T-helper 1 cell (primary cell): ENCODE measurements at regions not wholly inside any gene's neighbourhood (a gene's known extent, or its start where the extent isn't known, plus 50 kb on each side); places are given as distances from the start of the nearest gene placed in this dataset.

ENCODE experiments used
- DNase-seq, 5 donors: peaks; one replicate each; pipeline ENCODE4 v3.0.0-alpha.2; 2012 to 2020

DNA sequence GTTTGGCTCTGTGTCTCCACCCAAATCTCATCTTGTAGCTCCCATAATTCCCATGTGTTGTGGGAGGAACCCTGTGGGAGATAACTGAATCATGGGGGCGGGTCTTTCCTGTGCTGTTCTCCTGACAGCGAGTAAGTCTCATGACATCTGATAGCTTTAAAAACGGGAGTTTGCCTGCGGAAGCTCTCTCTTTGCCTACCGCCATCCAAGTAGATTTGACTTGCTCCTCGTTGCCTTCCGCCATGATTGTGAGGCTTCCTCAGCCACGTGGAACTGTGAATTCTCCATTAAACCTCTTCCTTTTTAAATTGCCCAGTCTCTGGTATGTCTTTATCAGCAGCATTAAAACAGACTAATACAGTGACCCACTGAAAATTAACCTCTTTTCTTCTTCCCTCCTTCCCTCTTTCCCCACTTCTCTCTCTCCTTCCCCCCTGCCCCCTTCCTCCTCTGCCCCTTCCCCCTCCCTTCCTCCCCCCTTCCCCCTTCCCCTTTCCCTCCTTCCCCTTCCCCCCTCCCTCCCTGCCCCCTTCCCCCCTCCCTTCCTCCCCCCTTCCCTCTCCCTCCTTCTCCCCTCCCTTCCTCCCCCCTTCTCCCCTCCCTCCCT is 818.8 kb downstream of the SLC4A3 start:
- DNase-seq: no peak

DNA sequence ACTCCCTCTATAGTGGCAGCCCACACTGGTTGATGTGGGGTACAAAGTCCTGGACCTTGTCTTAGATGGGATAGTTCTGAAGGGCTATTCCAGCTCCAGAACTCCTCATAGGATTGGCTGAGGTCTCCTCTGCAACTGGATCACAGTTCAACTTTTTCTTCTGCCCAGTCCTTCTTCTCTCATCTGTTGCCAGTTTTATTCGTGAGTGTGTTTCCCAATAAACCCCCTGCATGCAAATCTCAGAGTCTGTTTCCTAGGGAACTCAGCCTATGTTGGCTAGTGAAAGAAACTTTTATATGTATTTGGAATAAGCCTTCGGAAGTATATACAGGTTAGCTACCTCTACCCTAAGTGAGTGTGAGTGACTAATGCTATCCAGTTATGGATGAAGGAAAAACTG is 823.4 kb downstream of the SLC4A3 start:
- no peak for DNase-seq

DNA sequence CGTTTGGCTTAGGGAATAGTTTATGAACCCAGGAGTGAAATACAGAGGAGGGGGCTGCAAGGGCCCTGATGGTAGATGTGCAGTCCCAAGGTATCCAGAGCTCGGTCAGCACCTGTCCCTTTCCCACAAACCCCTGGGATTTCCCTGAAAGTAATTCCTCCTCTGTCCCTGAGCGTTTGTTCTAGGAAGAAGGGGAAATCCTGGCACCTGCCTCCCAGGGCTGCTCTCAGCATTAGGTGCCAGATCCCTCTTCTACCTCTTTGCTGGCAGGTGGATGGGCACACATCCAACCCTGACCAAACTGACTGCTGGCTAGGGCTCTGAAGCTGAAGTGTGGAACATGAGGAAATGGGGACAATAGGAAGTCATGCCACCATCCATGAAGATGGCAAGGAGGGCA is 824.0 kb downstream of the SLC4A3 start:
- DNase-seq: no peak

DNA sequence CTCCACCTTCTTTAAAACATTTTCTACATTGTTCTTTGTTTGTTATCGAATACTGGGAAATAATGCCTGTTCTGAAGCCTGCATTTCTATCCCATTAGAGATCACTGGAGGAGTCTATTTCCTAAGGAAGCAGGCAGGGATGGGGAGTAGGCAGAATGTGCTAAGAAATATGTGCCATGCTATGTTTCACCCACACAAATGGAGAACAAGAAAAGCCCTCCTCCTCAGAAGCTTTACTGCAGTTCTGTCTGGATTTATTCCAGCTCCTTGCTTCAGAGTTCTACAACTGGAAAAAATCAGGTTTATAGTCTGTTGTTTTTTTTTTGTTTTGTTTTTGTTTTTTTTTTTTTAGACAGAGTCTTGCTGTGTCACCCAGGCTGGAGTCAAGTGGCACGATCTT is 825.1 kb downstream of the SLC4A3 start:
- DNase-seq: no peak

DNA sequence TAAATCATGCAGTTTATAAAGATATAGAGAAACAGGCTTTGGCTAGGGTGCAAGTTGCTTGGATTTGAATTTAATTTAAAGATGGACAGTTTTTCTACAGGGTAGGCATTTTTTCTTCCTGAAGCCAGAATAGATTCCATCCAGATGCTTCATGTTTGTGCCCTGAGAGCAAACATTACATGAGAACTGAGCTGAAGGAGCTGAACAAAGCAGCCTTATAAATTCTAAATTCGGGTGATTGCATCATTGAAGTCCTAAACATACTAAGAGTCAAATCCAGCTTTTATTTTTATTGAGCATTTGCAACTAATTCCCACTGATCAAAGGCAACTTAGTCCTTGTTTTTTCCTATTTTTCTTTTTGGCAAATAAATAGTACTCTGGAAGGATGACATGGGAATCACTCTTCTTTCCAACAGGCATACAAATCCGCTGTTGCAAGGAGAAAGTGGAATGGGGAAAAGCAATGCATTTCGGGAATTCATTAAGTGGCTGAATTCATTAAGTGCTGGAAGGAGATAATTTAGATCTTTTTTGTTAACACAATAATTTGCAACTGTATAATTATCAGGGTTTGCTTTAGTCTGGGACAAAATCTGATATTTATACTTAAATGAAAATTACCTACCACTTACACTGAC is 828.0 kb downstream of the SLC4A3 start:
- DNase-seq: no peak

DNA sequence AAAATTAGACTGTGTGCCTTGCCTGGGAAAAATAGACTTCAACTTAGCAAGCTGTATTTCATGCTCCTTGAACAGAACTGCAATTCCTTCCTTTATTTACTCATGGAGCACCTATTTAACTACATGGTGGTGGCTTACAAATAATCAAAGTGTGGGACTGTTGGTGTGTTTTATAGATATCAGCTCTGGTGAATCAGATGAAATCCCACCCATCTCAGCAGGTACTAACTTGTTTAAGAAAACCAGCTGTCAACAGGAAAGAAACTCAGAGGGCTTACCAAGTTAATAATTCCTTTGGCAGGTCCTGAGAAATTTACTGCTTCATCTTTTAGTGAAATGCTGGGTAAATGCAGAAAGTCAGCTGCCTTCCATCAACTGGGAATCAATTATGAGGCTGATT is 830.6 kb downstream of the SLC4A3 start:
- DNase-seq: no peak

DNA sequence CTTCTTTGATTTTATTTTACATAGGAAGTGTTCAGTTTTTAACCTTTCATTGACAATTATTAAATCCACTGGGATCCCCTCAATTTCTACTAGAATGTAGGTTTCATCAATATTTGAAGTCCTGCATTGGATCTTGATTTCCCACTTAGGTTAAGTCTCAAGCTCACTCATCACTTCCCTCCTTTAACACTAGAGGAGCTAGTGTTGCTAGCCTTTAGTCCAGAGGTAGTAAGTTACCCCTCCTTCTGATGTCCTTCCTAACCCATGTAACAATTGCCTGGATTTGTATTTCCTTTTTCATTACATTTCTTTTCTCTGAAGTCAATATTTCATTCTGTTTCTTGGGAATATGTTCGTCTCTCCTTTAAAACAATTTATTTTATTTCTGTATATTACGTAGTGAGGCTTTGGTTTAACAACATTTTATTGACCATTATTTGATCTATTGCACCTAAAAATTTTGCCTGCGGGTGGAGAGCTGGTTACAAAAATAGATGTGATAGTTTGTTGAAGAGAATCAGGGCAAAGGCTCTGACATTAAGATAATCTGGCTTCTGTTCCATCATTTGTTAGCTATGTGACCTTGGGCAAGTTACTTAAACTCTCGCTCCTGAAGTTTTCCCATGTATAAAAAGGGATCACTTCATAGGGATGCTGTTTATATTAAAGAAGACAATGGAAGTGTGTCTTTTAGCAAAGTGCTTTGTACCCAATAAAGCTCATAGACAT is 833.0 kb downstream of the SLC4A3 start:
- no peak for DNase-seq

DNA sequence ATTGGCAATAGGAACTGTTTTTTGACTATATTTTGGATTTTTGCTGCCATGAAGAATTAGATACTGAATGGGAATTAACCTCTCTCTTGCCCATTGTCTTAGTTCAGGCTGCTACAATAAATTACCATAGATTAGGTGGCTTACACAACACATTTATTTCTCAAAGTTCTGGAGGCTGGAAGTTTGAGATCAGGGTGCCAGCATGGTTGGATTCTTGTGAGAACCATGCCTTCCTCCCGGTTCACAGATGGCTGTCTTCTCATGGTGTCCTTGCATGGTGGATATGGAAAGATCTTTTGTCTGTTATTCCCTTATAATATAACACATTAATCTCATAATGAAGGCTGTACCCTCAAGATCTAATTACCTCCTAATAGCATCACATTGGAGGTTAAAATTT is 836.4 kb downstream of the SLC4A3 start:
- DNase-seq: no peak

DNA sequence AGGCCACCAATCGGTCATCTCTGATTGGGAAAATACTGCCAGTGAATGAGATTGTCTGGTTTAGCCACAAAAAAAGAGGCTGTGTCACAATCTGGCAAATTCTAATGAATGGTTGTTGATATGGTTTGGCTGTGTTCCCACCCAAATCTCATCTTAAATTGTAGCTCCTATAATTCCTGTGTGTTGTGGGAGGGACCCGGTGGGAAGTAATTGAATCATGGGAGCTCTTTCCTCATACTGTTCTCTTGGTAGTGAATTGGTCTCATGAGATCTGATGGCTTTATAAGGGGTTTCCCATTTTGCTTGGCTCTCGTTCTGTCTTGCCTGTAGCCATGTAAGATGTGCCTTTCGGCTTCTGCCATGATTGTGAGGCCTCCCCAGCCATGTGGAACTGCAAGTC is 838.3 kb downstream of the SLC4A3 start:
- DNase-seq: no peak

DNA sequence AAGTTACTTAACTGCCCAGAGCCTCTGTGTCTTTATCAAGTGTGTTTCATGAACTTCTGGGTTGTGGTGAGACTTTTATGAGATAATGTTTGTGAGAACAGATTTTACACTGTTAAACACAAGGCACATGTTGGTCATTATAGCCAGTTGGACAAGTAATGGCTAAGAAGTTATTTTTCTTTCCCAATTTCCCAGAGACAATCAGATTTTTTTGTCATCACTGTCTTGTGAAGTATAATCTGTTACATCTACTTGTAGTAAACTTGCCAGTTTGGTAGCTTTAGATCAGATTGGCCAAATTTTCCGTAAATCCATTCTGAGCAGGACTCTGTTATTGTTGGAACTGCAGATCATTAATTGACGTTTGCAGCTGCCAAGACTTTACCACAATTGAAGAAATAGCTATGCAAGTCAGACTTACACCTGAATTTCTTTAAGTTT is 838.8 kb downstream of the SLC4A3 start:
- DNase-seq: no peak

DNA sequence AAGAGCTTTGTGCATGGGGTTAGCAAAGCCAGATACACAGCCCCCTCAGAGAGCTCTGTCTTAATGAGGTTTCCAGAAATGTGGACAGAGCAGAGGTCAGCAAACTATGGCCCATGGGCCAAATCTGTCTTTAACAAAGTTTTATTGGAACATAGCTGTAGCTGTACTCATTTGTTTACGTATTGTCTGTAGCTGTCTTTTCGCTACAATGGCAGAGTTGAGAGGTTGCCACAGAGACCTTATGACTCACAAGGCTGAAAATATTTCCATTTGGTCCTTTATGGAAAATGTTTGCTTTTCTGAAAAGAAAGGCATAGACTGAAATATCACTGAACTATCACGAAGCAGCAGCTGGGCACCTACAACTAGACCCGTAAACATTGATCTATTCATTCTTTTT is 841.8 kb downstream of the SLC4A3 start:
- DNase-seq: no peak

DNA sequence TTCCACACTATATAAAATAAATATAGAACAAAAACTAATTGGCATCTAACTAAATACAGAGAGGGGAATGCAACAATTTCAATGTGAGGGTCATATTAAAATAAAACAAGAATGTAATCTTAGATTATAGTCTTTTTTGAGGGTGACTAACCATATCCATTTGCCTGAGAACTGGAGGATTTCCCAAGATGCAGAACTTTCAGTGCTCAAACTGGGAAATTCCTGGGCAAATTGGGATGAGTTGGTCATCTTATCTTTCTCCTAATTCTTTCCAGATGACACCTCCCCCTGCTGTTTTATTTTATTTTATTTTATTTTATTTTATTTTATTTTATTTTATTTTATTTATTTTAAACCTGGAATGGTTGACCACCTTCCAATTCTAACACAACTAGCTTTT is 846.2 kb downstream of the SLC4A3 start:
- no peak for DNase-seq

DNA sequence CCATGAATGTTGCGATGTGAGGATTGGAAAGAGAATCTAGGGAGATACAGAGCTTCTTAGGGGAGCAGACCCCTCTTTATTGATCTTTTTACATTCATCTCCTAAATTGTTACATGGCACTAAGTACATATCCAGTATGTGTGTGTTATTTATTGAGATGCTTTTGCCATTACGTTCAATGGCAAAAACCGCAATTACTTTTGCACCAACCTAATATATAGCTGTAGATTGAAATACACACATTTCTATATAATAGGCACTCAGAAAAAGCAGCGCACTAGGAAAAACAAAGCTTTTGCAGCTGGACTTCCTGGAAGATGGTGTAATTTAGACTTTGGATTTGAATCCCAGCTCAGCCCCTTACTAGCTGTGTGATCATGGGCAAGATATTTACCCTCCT is 849.4 kb downstream of the SLC4A3 start:
- DNase-seq: no peak

DNA sequence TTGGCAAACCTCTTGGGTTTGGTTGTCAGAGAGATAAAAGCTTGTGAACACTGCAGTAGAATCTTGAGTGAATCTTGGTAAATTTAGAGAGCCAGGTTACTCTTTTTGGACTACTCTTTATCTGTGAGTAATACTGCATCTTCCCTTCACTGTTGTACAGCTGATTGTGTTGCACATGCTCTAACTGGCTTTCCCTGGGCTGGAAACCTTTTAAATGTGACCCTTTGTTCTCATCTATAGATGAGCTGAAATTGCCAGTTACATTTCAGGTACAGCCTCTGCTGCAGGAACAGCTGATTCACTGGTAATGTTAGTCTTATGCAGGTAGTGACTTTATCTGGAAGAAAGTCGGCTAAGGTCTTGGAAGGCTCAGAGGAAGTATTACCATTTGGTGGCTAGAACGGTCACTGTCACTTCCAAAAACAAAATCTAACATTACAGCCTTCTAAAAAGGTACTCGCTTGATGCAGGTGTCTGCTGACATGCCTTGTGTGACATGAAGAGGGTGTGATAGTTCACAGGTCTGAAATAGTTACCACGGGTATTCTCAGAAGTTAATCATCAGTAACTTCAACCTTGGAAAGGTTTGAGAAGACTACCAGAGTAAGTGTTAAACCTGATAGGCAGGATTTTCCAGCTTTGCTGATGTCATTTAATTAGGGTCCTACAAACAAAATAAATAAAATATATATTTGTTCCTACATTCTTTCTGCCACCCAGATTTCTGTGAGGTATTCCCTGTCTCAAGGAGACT is 851.1 kb downstream of the SLC4A3 start:
- DNase-seq: no peak

DNA sequence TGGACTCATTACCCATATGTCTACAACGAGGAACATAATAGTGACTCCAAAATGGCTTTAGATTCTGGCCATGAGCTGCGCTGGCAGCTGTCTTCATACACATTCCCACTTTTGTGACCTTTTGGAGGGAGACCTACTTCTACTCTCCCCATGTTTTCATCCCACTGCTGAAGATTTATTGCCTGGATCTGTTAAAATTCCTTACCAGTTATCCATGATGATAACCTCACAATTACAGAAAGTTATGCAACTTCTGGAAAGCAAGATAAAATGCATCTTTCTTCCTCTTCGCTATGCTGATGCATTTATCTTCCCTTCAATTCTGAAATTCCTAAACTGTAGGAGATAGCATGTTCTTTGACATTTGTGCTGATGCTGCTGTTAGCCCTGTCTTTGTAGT is 855.3 kb downstream of the SLC4A3 start:
- DNase-seq: no peak

DNA sequence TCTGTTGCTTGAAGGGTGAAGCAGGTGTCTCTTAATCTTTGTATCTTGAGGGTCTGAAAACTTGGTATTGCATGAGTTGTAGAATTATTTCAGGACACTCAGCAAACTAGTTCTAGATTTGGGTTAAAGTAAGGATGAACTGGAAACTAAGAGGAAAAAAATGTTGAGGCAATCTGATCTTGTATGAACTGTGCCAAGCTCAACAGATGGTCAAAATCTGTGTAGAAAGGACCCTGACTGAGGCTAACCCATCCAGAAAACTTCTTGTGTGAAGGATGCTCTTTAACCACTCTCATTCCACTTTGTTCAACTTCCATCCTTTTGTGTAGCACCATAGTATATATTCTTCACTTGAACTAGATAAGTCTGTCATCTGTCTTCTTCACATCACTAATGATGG is 861.7 kb downstream of the SLC4A3 start:
- DNase-seq: no peak

DNA sequence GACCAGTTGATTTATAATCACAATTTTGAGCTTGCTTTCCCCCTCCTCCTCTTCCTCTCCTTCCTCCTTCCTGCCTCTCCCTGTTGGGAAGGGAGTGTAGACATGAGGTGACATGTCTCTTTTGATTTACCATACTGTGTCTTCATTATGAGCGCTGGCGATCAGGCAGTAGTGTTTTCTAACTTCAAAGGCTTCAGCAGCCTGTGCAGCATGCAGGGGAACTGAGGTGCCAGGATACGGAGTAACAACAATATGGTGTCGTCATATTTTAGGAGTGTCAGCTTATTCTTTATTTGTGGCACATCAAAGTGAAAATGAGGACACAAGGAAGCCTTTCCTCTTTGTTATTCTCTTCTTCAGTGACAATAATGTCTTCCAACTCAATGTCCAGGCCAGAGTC is 864.2 kb downstream of the SLC4A3 start:
- DNase-seq: no peak

DNA sequence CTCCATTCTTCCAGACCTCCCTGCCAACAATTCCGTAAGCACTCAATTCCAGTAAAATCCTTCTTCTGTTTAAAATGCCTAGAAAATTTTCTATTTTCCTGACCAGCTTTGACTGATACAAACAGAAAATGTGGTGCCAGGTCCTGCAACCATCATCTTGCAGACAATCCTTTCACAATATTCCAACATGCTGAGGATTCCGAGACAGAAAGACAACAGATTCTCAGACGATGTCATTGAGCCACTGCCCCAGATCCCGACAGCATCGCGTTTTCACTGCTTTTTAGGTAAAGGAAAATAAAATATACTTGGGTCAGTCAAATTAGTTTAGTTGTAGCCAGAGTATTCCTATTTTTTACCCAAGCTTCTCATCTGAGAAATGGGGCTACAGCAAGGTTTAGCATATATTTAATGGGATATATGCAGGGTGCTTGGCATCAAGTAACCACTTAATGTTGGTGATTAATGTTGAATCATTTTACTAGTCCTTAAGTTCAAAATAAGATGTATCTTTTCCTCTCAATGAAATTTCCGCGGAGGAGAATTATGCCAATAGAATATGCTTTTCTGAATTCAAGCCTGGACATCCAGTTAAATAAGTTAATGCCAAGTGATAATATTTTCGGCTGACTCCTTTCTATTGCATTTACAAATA is 866.6 kb downstream of the SLC4A3 start:
- no peak for DNase-seq

DNA sequence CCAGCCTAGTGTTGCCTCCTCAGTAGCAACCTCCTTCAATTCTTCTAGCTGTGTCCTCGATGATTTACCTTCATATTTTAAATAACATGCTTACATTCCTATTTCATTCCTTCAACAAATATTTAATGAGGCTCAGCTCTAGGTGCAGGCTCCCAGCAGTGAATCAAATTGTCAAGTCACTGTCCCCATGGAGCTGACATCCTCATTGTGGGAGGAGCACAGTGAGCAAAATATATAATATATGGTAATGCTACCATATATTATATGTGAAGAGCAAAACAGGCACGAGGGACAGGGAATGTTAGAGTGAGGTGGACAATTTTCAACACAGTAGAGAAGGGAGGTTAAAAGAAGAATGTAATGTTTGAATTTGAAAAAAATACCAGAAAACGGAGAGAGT is 869.1 kb downstream of the SLC4A3 start:
- no peak for DNase-seq

DNA sequence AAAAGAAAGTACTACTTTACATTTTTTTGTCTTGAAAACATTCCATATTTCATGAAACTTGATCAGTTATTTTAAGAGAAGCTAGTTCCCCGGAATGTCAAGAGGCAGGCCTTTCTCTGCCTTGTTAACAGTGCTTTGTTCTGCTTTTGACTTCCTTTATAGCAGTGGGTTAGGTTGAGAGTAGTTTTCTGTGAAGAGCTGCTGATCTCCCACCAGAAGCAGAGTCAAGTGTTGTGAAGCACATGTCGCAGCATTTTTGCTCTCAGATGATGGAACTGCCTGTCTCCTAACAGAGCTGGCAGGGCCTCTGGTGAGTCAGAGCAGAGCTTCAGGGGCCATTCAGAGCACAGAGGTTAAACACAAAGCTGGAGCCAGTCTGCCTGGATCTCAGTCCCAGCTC is 871.8 kb downstream of the SLC4A3 start:
- DNase-seq: no peak

DNA sequence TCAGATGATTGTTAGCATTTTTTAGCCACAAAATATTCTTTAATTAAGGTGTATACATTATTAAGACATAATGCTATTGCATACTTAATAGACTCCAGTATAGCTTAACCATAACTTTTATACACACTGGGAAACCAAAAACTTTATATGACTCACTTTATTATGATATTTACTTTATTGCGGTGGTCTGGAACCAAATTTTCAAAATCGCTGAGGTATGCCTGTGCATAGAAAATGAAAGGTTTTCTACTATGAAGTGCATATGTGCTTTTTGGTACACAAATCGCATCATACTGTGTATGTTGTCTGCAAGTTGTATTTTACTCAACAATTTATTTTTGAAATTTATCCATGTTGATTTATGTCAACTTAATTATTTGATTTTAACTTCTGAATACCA is 875.1 kb downstream of the SLC4A3 start:
- no peak for DNase-seq

DNA sequence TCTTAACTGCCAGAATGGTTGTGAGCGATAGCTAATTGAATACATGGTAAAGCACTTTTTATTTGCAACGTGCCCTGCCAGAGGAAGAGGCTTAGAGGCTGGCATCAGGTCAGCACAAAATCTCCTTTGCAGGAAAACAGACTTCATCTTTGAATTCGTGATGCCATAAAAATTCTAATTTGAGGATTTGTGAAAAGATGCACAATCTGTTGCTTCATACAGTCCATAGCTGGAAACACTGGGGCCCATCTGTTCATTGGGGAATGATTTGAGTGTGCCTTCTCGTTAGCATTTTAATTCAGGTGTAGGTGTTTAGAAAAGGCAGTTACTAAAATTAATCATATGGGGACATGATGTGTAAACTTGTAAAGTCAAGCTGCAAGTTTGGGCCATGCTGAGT is 876.0 kb downstream of the SLC4A3 start:
- no peak for DNase-seq

DNA sequence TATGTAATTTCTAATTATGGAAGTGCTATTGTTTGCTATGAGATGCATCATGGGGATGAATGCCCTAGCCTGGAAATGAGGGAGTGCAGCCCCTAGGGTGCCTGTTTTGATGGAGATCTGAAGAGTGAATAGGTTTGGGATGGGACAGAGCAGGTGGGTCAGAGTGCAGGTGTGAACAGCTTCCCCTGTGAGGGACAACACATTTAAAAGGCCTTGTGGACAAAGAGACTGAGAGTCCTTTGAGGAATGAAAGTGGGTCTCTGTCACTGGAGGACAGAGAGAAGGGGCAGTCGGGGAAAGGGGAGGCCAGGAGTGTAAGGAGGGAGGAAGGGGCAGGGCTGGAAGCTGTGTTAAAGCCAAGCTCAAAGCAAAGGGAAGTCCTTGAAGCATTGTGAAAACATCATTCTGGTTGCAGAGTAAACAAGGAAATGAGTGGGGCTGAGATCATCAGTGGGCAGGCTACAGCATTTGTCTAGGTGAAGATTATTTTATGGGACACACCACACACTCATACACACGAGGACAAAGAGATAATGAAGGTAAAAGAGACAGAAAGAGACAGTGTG is 877.6 kb downstream of the SLC4A3 start:
- DNase-seq: no peak
